Activated CD4-positive, alpha-beta T cell treated with anti-CD3 and anti-CD28 coated beads, Interleukin-10, Interleukin-2, amounts not matched to agents 100 ng/mL and 50 ng/mL, durations not matched to agents 16 hours and 8 hours (primary cell): ENCODE measurements at regions not wholly inside any gene's neighbourhood (a gene's known extent, or its start where the extent isn't known, plus 50 kb on each side); places are given as distances from the start of the nearest gene placed in this dataset.
"Not testable (repeated sequence)": the region's sequence is repeated elsewhere in the genome, so short reads cannot be mapped to it uniquely, and the experiment has no call there.

Experiments
- DNase-seq: peaks from one replicate; pipeline ENCODE4 v3.0.0-alpha.2; 2020

DNA sequence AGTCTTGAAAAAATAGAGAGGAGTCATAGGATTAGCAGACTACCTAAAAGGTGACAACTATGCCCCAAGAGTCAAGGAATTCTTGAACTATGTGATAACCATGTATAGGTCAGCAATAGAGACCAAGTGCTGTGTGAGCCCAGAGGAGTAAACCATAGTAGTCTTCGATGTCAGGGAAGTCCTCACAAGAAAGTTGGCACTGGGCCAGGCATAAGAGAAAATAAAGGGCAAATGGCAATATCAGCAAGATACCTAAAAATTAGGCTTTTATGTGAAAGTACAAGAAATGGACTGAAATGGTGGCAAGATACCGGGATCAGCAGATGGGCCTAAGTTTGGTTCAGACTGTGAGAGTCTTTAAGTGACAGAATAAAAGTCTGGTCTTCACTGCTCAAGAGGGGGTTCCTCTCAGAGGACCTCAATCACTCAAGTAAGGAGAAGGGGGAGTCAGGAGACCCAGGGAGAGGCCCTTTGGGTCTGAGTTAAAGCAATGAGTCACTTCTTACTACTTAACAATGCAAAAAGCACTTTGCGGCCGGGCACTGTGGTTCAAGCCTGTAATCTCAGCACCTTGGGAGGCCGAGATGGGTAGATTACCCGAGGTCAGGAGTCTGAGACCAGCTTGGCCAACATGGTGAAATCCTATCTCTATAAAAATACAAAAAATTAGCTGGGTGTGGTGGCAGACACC lies 95.0 kb downstream of the TEX35 start:
- no peak for DNase-seq

DNA sequence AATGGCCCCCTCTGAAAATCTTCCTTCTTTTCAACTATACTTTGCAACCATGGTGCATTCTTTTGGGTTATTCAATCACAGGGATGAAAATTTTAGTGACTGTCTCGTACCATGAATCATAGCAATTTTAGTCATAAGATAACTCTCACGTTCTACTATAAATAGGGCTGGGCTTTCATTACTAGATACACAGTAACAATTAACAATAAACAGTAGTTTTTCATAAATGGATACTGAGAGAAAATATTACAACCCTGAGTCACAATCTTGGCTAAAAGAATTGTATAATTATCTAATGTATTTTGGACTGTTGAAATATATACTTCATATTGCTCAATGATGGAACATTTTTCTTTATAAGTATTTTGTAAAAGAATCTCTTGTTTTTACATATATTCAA lies 96.1 kb downstream of the TEX35 start:
- DNase-seq: no peak

DNA sequence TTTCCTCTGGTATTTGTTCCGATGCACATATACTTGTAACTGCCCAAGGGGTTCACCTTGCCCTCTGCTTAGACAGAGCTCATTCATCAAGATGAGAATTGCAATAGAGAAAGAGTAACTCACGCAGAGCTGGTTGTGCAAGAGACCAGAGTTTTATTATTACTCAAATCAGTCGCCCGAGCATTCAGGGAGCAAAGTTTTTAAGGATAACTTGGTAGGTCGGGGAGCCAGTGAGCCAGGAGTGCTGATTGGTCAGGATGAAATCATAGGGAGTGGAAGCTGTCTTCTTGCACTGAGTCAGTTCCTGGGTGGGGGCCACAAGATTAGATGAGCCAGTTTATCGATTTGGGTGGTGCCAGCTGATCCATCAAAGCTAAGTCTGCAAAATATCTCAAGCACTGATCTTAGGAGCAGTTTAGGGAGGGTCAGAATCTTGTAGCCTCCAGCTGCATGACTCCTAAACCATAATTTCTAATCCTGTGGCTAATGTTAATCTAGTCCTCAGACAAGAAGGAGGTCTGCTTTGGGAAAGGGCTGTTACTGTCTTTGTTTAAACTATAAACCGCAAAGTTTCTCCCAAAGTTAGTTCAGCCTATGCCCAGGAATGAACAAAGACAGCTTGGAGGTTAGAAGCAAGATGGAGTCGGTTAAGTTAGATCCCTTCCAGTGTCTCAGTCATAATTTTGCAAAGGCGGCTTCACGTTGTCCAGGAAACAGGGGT lies 97.9 kb downstream of the TEX35 start:
- DNase-seq: not testable (repeated sequence)

DNA sequence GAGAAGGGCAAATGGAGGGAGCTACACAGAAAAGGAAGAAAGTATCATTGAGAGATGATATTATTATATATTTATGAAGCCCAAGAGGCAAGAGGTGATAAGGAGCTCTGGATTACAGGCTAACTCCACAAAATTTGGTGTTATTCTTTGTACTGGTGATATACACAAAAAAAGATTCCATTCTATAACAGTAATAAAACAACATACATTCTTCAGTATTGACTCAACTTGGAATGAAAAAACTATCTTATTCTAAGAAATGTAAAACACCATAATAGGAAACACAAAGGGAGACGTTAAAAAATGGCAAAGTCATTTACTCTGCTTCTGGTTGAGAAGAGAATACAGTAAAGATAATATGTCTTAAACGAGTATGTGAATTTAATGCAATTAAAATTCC lies 99.4 kb downstream of the TEX35 start:
- DNase-seq: no peak

DNA sequence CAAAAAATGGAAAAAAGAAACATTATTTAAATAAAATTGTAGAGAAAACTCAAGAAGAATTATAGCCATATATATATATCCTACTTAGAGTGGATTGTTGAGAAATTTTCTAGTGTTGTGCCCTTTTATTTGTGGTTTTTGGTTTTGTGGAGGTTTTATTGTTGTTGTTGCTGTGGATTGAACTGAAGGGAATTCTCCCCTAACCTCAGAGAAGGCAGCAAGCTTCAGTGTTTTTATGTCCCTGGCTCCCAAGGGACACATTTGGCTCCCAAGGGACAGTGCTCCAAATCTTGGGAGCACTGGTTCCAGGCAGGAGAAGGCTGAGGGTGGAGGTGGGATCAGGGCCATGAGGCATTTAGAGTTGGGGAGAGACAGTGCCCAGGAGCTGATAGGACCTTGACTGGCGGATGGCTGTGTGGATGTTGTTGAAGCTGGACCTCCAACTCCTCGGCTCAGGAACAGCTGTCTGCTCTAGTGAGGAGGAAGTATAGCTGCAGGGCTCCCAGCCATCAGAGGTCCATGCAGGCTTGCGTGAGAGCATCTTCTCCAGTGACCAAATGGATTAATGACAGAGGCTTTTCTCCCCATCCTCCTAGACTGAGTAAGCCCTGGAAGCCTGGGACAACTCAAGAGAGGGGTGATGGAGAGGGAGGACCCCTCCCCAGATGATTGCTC lies 100.5 kb downstream of the TEX35 start:
- DNase-seq: no peak

DNA sequence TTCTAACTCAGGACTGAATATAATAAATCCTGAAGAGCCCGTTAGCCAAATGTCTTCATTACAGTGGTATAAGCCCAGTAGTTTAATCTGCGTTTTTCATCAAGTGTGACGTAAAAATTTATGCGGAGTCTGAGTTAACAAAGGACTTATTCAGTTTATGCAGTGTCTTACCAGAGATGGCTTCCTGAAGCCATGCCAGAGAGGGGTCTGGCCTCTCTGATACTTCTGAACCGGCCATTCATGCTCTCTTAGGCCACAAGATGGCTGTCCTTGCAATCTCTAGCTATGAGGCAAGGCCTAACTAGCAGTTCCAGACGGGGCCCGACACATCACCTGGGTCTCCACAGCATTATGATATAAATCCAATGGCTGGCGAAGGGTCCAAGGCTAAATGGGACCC lies 101.4 kb downstream of the TEX35 start:
- DNase-seq: no peak

DNA sequence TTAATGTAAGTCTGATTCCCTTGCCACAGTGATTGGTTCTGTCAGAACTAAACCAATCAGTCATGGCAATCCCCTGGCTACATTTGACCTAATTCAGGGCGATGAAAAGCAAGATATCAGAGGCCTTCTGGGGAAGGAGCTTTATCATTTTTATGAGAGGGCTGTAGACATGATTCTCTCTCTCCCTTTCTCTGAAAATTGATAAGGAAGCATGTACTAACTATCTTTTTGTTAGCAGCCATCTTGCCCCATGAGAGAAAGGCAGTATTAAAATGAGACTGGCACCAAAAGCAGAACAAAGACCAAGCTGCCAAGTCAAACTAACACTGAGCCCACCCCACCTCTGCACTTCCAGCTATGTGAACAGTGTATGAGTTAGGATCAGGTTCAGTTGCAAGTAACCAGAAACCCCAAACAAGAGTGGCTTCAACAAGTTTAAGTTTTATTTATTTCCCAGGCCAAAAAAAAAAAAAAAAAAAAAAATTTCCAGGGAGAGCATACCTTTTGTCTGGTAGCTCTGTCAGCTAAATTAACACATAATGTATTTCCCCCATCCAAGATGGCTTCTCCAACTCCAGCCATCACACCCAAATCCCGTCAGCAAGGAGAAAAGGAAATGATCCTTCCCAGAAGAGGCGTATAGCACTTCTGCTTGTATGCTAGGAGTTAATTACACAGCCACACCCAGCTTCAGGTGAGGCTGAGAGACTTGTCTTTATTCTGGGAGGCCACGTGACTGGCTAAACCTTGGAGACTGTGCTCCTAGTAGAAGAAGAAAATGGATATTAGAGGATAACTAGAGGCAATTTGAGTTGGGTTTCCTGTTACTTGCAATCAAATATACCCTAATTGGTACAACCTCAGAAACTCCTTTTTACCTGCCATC lies 105.8 kb upstream of the RALGPS2 start:
- DNase-seq: no peak

DNA sequence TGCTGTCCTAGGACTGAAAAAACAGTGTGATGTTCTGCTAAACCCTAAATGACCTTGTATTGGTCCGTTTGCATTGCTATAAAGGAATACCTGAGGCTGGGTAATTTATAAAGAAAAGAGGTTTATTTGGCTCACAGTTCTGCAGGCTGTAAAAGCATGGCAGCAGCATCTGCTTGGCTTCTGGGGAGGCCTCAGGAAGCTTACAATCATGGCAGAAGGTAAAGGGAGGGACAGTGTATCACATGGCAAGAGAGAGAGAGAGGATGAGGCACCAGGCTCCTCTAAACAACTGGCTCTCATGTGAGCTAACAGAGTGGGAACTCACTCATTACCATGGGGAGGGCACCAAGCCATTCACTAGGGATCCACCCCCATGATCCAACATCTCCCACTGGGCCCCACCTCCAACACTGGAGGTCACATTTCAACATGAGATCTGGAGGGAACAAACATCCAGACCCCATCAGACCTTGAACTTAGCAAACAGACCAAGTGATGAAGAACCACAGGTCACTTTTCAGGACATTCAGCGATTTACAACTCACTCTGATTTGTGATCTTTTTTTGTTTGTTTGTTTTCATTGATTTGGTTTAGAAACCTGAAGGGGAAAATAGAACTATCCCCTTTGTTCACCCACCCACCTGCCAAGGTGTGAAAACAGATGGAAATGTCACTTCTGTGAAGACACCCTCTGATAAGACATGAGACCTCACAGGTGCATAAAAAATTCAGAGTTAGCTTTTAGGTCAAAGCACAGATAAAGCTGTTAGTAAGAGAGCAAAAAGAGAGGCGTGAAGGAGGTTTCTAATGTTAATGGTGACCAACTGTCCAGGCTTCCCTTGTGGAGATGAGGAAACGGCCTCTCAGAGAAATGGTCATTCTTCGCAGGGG lies 104.2 kb upstream of the RALGPS2 start:
- no peak for DNase-seq

DNA sequence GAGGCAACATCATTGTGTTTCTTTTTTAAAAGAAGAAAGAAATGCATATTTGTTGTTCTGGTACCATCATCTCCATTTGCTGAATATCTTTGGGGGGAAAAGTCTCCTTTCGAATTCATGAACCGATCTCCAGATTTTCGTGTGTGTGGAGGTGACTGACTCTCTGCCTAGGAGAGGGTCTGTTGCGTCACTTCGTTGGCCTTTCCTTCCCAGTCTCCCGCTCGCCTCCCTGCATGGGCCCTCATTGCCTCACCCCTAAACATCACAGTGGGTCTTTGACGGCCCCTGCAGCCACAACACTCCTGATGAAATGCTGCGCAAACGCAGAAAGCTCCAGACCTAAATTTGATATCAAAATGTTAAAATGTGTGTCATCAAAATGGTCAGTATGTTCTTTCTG lies 103.2 kb upstream of the RALGPS2 start:
- DNase-seq: no peak

DNA sequence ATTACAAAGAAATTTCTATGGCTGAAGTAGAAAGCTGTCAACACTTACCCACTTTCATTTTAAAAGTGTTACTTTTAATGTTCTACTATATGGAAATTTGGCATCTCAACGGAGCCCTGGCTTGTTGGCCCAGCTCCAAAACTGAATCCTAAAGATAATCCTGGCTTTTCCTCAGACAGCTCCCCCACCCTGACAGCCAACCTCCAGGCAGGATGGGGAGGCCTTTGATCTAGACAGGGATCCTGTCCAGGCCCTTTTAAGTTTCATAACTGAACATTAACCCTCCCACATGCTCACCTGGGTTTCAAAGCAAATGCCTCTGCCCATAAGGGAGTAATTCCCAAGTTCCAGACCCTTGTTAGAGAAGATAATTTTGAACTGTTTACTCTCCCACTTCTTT lies 99.3 kb upstream of the RALGPS2 start:
- no peak for DNase-seq

DNA sequence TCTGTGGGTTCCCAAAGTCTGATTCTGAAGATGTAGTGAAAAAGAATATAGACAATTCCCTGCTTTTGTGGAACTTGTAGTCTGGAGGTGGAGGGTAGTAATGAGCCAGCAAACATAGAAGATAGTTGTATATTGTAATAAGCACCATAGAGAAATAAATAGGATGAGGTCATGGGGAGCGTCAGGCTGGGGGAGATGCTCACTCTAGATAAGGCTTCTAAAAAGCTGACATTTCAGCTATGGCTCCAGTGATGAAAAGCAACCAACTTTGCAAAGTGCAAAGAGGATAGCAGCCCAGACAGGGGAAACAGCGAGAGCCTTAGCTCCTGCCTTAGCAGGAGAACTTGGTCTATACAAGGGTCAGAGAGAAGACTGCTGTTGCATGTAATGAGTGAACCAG lies 98.0 kb upstream of the RALGPS2 start:
- no peak for DNase-seq

DNA sequence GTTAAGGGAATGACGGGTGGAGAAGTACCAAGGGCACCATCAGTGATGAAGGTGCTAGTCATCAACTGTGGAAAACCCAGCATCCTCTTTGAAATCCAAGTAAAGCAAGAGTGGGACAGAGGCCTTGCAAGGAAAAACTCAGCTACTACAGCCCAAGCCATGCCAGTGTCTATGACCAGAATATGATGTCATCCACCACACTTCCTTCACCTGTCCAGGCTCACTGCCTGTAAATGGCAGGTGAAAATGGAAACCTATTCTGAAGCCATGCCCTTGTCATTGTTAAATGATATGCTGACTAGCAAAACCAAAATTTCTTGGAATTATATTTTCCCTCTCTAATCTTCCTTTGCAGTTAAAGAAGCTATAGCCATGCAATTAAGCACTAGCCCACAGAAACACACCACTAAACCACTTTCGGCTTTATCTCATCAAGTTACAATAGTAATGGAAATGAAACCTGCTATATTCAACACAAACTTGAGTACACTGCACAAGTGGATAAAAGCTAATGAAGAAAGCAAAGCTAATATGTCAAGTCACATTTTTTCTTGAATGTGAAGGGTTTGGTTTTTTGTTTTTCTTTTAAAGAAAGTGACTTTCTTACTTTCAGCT lies 96.3 kb upstream of the RALGPS2 start:
- no peak for DNase-seq

DNA sequence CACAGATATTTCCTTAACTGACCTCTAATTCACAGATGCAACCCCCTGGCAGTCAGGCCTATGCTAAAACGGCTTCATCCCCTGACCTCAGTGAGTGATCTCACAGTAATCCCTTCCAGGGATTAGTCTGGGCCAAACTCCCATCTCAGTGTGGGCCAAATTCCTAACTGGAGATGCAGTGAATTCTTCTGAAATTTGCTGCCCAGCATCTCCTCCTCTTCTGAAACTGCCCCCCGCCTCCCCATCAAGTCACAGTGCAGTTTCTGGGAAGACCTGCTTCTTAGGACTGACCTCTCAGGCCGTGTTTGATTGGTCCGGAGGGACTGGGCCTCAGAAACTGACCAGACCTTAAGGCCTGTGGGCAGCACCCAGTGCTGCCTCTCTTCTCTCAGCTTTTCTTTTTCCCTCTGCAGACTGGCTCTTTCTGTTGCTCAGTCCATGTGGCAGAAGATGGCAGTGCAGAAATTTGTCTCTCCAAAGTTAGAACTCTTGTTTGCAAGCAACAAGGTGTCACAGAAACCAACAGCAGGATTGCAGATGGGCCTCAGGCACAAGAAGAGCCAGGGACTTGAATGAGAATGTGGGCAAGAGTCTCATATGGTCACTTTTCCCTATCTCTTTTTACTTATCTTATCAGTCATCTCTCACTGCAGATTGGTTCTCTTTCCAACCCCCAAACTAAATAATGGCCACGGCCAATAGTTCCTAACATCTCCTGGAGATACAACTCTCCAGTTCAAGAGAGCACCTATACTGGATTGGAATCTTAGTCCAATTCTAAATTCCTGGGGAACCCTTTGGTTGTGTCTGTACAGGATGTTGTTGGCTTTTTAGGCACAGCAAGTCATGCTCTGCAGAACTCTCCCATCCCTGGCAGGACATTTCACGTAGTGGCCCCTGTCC lies 95.5 kb upstream of the RALGPS2 start:
- no peak for DNase-seq

DNA sequence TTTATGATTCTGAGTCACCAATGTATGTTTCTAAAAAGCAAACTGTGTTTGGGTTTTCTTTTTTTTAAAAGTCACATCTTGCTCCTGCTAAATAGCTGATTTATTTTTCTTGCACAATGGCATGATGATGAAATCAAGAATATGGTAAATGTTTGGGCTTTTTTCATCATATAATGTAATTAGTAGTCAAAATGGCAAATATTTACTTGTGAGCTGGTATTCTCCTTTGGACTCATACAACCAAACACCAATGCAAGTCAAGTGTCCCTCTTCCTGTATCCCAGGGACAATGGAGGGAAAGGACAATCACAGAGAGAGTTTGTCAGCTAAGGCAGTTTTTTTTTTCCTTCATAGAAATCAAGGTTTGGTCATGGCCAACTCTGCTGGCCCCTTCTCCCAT lies 94.6 kb upstream of the RALGPS2 start:
- no peak for DNase-seq

DNA sequence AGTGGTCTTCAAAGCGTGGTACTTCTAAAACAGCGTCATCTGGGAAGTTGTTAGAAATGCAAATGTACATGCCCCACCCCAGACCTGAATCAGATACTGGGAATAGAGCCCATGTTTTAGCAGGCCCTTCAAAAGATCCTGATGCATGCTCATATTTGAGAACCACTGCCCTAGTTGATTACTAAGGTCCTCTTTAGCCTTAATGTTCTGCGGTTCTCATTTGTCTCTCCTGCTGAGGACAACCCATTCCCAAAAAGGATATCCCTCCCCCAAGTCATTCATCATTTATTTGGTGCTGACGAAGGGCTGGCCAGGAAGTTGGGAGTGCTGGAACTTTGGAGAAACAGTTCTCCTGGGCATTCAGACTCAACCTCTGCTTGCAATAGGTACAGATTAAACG lies 92.4 kb upstream of the RALGPS2 start:
- no peak for DNase-seq

DNA sequence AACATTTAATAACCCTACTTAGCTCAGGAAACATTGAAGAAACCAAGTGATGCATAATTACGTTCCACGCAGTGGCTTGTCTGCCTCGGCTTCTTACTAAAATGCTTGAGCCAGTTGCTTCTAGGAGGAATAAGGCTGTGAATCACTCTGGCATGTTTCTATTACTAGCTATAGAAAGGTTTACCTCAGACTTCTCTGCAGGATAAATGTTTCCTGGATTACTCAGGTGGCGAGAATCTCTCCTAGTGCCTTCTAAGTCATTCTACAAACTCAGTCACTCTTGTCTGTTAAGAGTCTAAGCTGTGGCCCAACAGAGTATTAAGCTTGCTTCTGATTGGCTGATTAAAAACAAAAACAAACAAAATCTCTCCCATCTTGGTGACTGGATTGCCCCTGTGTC lies 92.0 kb upstream of the RALGPS2 start:
- DNase-seq: no peak

DNA sequence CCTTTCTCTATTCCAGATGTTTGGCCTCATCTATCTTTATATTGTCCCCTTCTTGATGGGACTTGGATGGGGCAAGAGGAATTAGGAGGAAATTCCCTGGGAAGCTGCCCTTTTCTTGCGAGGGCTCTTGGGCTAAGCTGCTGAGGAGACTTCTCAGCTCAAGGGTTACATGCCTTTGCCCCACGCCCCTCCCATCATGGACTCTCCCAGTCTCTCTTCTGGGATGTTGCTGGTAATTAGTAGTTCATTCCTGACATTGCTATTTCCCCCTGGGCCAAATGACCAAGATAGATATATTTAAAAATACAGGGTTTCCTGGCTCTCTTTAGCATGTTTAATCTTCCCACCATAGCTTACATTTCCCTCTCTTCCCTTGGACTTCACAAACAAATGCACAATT lies 90.6 kb upstream of the RALGPS2 start:
- DNase-seq: no peak

DNA sequence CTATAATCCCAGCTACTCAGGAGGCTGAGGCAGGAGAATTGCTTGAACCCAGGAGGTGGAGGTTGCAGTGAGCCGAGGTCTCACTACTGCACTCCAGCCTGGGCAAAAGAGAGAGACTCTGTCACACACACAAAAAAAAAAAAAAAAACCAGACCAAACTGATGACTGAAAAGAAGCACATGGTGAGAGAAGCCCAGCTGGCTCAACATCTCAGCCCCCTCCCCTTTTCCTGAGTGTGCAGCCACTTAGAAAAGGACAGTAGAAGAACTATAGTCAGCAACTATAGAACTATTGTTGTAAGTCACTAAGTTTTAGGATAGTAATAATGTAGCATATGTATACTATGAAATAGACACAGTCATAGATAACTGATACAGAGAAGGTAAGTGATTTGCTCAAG lies 87.2 kb upstream of the RALGPS2 start:
- DNase-seq: no peak

DNA sequence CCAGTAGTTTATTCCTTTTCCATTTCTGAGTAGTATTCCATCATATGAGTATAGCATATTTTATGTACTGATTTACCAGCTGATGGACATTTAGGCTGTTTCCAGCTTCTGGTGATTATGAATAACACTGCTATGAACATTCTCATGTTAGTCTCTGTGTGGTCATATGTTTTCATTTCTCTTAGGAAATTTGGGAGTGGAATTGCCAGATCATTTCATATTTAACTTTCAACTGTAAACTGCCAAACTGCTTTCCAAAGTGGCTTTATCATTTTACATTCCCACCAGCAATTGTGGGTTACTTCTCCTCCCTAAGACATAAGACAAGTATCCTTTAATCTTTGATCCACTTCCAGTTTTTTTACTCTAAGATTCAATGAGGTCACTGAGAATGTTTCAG lies 85.7 kb upstream of the RALGPS2 start:
- no peak for DNase-seq

DNA sequence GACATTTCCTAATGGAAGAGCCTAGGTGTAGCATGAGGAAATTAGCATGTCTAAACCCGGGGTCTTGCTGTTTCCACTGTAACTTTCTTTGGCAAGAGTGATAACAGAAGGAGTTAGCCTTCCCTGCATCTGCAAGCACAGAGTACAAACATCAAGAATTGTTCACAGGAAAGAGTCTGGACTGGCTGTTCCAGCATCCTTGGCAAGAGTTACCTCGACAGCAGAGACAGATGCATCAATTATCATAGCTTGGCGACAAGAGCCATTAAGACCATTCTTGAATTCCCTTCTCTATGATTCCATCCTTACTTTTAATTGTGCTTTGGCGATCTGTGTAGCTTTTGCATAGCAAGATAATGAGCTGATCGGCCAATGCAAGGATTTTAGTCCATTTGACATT lies 82.8 kb upstream of the RALGPS2 start:
- no peak for DNase-seq

DNA sequence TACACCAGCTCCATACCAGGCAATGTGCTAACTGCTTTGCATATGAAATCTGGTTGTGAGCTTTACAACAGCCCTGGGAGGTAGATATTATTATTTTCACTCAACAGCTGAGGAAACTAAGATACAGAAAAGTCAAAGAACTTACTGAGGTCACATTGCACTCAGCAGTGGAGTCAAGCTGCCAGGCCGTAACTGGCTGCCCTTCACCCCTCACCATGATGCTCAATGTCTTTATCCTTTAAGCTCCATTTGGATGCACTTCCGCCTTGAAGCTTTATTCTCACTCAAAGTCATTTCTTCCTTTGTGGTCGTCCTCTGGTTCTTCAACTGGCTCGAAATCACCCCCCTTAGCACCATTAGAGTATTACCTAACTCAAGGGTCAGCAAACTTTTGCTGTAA lies 81.7 kb upstream of the RALGPS2 start:
- DNase-seq: no peak
